Fibroblast of villous mesenchyme (primary cell): ENCODE measurements at regions not wholly inside any gene's neighbourhood (a gene's known extent, or its start where the extent isn't known, plus 50 kb on each side); places are given as distances from the start of the nearest gene placed in this dataset.
A peak's percentile ranks its signal among the peaks of the same experiment; 100 is the strongest.

Source experiments
- DNase-seq: peaks from one replicate; pipeline ENCODE4 v3.0.0-alpha.2; 2010; ENCODE audit warnings: low read depth
- H3K4me3 ChIP-seq: 2 replicates; pipeline ENCODE4 v1.5.1; 2011; ENCODE audit warnings: low read depth, mild to moderate bottlenecking, low read length
- TF ChIP-seq, protein P1 (sequence below): IDR thresholded peaks from 2 replicates; pipeline ENCODE4 v1.5.1; 2012; ENCODE audit warnings: low read depth, mild to moderate bottlenecking, low read length; ENCODE audit not compliant: insufficient read depth

DNA sequence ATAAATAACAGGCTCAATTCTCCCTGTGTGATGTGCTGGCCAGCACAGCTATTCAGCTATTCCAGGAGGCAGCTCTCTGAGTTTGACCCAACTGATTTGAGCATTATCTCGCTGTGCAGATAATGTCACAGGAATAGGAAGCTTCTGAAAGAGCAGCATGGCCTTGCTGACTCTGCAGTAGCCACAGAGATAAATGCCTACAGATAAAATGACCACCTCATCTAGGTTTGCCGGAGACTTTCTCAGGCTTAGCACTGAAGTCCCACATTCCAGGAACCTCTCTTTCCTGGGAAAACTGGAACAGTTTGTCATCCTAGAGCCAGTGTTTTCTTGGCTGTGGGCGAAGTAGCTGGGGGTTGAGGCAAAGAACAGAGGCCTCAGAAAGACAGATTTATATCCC lies 98.9 kb downstream of the MRPL39 start:
- H3K4me3 ChIP-seq, result no peak overlapping the region
- no peak for DNase-seq
- TF ChIP-seq, protein P1, sequence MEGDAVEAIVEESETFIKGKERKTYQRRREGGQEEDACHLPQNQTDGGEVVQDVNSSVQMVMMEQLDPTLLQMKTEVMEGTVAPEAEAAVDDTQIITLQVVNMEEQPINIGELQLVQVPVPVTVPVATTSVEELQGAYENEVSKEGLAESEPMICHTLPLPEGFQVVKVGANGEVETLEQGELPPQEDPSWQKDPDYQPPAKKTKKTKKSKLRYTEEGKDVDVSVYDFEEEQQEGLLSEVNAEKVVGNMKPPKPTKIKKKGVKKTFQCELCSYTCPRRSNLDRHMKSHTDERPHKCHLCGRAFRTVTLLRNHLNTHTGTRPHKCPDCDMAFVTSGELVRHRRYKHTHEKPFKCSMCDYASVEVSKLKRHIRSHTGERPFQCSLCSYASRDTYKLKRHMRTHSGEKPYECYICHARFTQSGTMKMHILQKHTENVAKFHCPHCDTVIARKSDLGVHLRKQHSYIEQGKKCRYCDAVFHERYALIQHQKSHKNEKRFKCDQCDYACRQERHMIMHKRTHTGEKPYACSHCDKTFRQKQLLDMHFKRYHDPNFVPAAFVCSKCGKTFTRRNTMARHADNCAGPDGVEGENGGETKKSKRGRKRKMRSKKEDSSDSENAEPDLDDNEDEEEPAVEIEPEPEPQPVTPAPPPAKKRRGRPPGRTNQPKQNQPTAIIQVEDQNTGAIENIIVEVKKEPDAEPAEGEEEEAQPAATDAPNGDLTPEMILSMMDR, result no peak

DNA sequence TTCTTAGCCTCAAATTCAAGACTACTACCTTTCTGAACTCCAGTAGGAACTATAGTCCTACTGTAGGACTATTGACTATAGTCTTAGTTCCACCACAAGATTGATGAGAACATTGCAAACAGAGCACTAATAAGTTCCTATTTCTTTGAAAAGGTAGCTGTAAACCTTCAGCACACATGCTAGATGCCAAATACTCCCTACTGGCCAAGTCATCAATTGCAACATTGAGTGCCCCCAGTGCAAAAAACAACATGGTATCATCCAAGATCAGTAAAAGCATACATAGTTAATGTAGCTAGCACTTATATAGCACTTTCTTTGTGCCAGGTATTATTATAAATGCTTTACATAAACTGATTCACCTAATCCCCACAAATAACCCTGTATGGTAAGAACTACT lies 99.8 kb downstream of the MRPL39 start:
- TF ChIP-seq, protein P1, result no peak
- DNase-seq, result no peak
- no peak overlapping the region for H3K4me3 ChIP-seq

DNA sequence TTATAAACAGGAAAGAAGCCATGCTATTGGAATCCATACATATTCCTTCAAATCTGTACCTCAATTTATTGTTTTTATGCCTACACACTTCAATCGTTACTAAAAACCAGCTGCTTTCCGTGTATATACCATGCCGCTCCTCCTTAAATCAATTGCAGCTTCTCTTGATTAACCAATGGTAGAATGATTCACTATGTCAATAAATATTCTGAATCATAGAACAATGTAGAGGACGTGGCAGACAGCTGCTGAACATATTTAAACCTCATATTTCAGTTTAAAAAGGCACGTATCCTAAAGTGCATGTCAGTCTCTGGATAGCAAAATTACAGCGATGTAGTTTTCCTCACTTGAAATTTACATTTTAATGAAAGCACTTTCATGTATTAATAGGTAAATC lies 100.4 kb downstream of the MRPL39 start:
- peak; percentile 2 for DNase-seq
- TF ChIP-seq, protein P1, result no peak
- H3K4me3 ChIP-seq, result no peak overlapping the region

DNA sequence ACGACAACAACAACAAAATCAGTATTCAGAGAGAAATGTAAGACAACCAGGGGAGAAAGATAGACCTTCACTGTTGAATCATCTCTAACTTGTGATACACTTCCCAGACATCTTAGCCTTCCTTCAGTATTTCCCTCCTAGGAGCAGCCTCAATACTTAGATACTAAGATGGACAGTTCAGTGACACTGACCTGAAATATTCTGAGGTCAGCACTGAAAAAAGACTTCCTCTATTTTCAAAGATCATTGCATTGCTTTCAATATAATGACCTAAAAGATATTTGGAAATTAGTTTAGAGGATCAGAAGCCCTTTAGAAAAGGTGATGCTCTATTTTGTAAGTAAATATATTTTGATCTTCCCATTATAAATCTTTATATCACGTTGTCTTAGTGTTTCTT lies 101.0 kb downstream of the MRPL39 start:
- no peak overlapping the region for H3K4me3 ChIP-seq
- TF ChIP-seq, protein P1, result no peak
- DNase-seq, result no peak

DNA sequence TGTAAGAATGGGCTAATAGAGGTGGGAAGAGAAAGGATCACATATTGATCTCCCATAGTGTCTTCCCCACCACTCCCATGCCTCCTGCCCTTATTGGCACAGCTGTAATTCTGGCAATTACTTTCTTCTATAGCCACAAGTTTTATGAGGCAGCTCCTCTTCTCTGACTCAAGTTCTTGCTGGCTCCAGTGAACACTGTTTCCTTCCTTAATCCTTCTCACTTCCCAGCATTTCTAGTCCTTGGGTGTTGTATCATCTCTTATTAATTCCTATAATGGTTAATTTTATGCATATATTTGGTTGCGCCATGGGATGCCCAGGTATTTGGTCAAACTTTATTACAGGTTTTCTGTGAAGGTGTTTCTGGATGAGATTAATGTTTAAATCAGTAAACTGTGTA lies 103.3 kb downstream of the MRPL39 start:
- H3K4me3 ChIP-seq, result no peak overlapping the region
- no peak for DNase-seq

DNA sequence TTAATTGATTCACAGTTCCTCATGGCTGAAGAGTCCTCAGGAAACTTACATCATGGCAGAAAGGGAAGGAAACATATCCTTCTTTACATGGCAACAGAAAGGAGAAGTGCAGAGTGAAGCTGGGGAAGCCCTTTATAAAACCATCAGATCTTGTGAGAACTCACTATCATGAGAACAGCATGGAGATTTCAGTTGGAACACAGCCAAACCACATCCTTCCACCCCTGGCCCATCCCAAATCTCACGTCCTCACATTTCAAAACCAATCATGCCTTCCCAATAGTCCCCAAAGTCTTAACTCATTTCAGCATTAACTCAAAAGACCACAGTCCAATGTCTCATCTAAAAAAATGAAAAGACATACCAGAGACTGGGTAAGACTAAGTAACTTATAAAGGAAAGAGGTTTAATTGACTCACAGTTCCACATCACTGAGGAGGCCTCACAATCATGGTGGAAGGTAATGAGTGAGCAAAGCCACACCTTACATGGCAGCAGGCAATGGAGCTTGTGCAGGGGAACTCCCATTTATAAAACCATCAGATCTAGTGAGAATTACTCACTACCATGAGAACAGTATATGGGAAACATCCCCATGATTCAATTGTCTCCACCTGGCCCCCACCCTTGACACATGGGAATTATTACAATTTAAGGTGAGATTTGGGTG lies 105.2 kb downstream of the MRPL39 start:
- DNase-seq, result no peak
- H3K4me3 ChIP-seq, result no peak overlapping the region
- TF ChIP-seq, protein P1, result no peak

More for the DNA sequence above, 103.3 kb downstream of the MRPL39 start:
- TF ChIP-seq, protein P1, result no peak

DNA sequence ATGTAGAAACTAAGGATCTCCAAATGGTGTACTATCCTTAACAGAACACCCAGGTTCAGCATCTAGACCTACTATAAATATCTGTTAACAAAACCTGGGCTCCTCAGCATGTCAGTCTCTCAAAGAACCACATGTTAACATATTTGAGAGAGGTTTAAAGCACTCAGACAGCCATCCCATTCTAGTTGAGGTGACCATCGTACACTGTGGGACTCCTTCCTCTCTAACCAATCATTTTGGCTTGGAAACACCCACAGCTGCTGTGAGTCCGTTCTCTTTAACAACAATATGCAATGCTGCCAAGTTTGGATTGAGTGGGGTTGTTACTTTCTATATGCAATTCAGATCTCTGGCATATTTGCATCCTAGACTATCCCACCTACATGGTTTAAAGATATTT lies 105.8 kb downstream of the MRPL39 start:
- TF ChIP-seq, protein P1, result no peak

More for the DNA sequence above, 105.8 kb downstream of the MRPL39 start:
- no peak for DNase-seq
- H3K4me3 ChIP-seq, result no peak overlapping the region
